ENCODE measurements at regions not wholly inside any gene's neighbourhood (a gene's known extent, or its start where the extent isn't known, plus 50 kb on each side); places are given as distances from the start of the nearest gene placed in this dataset.
A peak's percentile ranks its signal among the peaks of the same experiment; 100 is the strongest.

DNA sequence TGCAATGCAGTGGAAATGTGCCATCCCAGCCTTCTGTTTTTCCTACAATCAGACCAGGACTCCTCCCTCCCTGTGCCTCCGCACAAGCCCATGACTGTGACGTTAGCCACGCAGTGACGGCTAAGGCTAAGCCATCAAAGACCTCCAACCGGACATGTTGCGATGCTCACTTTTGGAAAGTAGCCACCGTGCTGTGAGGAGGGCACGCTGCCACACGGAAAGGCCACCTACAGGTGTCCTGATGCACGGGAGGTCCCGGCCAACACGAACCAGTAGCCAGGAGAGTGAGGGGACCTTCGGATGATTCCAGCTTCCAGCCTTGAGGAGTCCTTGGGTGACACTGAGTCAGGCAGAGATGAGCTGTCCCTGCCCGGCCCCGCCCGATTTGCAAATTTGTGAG lies 53.9 kb downstream of the FOXL1 start:
- no peak overlapping the region; a peak in 1 of 6 replicates for H3K27ac ChIP-seq
- H3K9me3 ChIP-seq = no peaks in the 10 kb centered on the region
- DNase-seq (ENCODE audit: low read depth in 1 of 2, low spot score in 1 of 2) = no peak
- peaks cover 11% of the 10 kb centered on the region; the same call in 1 of the 3 replicates for H3K4me1 ChIP-seq
- no peak overlapping the region for H3K4me2 ChIP-seq
- CTCF ChIA-PET = no interaction called here
- no peak for FAIRE-seq
- WGBS (ENCODE audit: missing lambda C conversion rate) = 88% methylated on average over 12 of the region's 16 CpGs
- POLR2A ChIA-PET = no interaction called here
- ATAC-seq = no peak
- TF ChIP-seq CBX2 (IDR thresholded peaks at IDR 0.05; ENCODE audit: borderline replicate concordance, low read depth) (no peak), EP300 (IDR thresholded peaks at IDR 0.05) (no peak), GATA3 (IDR thresholded peaks at IDR 0.05; ENCODE audit: borderline replicate concordance) (no peak), HOXB13 (CRISPR knock-in tag; IDR thresholded peaks at IDR 0.05; ENCODE audit: low read depth) (no peak), RARB (CRISPR knock-in tag; IDR thresholded peaks at IDR 0.05) (no peak), MAZ (IDR thresholded peaks at IDR 0.05; ENCODE audit: borderline replicate concordance, low read depth, low read length) (no peak), MYC (IDR thresholded peaks at IDR 0.05; ENCODE audit: borderline replicate concordance, low read length) (no peak), NFE2L2 (conservative IDR thresholded peaks at IDR 0.05; ENCODE audit: low read length) (no peak), RCOR1 (IDR thresholded peaks at IDR 0.05; ENCODE audit: low read depth, low read length) (no peak), RAD21 (conservative IDR thresholded peaks at IDR 0.05 in 1 of 2, IDR thresholded peaks at IDR 0.05 in 1 of 2) (no peak)
- TF ChIP-seq, protein P1, sequence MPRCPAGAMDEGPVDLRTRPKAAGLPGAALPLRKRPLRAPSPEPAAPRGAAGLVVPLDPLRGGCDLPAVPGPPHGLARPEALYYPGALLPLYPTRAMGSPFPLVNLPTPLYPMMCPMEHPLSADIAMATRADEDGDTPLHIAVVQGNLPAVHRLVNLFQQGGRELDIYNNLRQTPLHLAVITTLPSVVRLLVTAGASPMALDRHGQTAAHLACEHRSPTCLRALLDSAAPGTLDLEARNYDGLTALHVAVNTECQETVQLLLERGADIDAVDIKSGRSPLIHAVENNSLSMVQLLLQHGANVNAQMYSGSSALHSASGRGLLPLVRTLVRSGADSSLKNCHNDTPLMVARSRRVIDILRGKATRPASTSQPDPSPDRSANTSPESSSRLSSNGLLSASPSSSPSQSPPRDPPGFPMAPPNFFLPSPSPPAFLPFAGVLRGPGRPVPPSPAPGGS (IDR thresholded peaks at IDR 0.05) = no peak
- TF ChIP-seq, protein P2, sequence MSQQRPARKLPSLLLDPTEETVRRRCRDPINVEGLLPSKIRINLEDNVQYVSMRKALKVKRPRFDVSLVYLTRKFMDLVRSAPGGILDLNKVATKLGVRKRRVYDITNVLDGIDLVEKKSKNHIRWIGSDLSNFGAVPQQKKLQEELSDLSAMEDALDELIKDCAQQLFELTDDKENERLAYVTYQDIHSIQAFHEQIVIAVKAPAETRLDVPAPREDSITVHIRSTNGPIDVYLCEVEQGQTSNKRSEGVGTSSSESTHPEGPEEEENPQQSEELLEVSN (IDR thresholded peaks at IDR 0.05; ENCODE audit: borderline replicate concordance, low read depth) = no peak
- no peak overlapping the region for H3K4me3 ChIP-seq

DNA sequence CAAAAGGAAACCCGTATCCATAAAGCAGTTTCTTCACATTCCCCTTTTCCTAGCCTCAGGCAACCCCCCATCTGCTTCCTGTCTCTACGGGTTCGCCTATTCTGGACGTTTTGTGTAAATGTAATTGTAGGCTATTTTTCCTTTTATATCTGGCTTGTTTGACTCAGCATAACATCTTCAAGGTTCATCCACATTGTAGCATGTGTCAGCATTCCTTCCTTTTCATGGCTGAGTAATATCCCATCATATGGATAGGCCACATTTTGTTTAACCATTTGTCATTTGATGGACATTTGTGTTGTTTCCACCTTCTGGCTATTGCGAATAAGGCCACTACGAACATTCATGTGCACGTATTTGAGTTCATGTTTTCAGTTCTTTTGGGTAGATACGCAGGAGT lies 54.6 kb downstream of the FOXL1 start:
- CTCF ChIA-PET = no interaction called here
- Histone ChIP-seq H3K4me3 (no peak overlapping the region), H3K27ac (no peak overlapping the region), H3K9me3 (no peaks in the 10 kb centered on the region), H3K4me2 (no peak overlapping the region), H3K4me1 (peaks cover 11% of the 10 kb centered on the region; the same call in 1 of the 3 replicates)
- DNase-seq (ENCODE audit: low read depth in 1 of 2, low spot score in 1 of 2) = no peak
- no peak for FAIRE-seq
- peak; percentile 31 for TF ChIP-seq MAFK (IDR thresholded peaks at IDR 0.05; ENCODE audit: partially characterized antibody)
- TF ChIP-seq RCOR1 (IDR thresholded peaks at IDR 0.05; ENCODE audit: low read depth, low read length) = no peak
- ATAC-seq = no peak
- 86% methylated on average over 8 of the region's 8 CpGs for WGBS (ENCODE audit: missing lambda C conversion rate)
- POLR2A ChIA-PET = no interaction called here

DNA sequence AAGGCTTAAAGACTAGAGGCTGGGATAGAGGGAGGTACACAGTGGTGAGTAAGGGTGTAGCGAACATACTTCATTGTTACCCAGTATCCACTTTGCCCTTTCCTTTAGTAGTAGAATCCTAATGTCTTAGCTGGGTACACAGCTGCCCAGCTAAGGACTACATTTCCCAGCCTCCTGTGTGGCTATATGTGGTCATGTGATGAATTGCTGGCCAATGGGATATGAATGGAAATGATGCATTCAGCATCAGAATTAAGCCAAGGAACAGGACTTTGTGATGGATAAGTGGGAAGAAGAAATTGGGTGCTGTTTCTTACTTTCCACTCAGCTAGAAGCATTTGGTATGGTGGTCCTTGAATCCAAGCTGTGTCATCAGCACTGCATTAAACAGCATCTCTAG lies 55.9 kb downstream of the FOXL1 start:
- ChIA-PET CTCF (interaction anchor here (1.2 kb wide), 1 partner anchor 70 kb away, joined by 5 read pairs; no protein-coding TSS in a partner anchor), POLR2A (no interaction called here)
- H3K4me1 ChIP-seq = peaks cover 11% of the 10 kb centered on the region; the same call in 1 of the 3 replicates
- no peak for TF ChIP-seq HDAC2 (IDR thresholded peaks at IDR 0.05)
- TF ChIP-seq, protein P3, sequence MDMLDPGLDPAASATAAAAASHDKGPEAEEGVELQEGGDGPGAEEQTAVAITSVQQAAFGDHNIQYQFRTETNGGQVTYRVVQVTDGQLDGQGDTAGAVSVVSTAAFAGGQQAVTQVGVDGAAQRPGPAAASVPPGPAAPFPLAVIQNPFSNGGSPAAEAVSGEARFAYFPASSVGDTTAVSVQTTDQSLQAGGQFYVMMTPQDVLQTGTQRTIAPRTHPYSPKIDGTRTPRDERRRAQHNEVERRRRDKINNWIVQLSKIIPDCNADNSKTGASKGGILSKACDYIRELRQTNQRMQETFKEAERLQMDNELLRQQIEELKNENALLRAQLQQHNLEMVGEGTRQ (IDR thresholded peaks at IDR 0.05) = peak; percentile 74
- ATAC-seq = peak in 1 of 2 experiments; percentile 78; a peak in 3 of 6 replicates
- FAIRE-seq = no peak
- H3K4me2 ChIP-seq = no peak overlapping the region
- WGBS (ENCODE audit: missing lambda C conversion rate) = 95% methylated on average over 1 of the region's 1 CpG
- H3K9me3 ChIP-seq = no peaks in the 10 kb centered on the region
- H3K4me3 ChIP-seq = no peak overlapping the region
- H3K27ac ChIP-seq = no peak overlapping the region
- peak in 1 of 2 experiments; percentile 27 for DNase-seq (ENCODE audit: low read depth in 1 of 2, low spot score in 1 of 2)

DNA sequence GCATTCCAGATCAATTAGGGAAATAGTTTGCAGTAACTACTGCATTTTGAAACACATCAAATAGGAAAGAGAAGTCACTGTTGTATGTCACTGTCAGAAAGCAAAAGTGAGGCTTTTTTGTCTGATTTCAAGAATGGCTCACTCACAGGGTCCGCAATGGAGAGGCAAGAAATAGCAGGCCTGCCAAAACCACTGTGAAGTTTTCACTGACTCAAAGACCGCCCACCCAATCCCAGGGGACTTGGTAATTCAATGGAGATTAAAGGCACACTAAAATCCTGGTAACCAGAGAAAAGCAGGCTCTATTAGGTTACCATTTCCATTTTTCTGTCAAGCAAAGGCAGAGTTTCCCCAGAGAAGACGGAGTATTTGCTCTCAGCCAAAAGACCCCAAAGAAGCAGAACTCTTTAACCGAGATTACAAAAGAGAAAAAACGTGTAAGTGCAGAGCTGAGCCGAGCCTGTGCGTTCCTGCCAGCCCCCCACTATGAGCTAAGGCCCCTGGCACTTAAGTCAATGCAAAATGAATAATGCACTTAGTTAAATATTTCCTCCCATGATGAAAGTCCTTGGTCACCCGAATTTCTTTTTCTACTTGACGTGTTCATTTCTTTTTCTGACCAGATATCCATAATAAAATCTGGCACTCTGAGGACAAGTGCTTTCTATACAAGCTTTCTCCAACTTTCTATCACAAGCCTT lies 57.0 kb downstream of the FOXL1 start:
- ChIA-PET CTCF (interaction anchor here (1.3 to 3.4 kb wide), 2 partner anchors 33 to 71 kb away, joined by 3 to 11 read pairs; no protein-coding TSS in a partner anchor), POLR2A (no interaction called here)
- Histone ChIP-seq H3K27ac (no peak overlapping the region), H3K4me1 (peaks cover 11% of the 10 kb centered on the region; the same call in 1 of the 3 replicates), H3K4me2 (no peak overlapping the region), H3K4me3 (no peak overlapping the region), H3K9me3 (no peaks in the 10 kb centered on the region)
- ATAC-seq = no peak
- FAIRE-seq = no peak
- 62% methylated on average over 9 of the region's 9 CpGs for WGBS (ENCODE audit: missing lambda C conversion rate)
- TF ChIP-seq HEYL (CRISPR knock-in tag; IDR thresholded peaks at IDR 0.05) (no peak), HOXB13 (CRISPR knock-in tag; IDR thresholded peaks at IDR 0.05; ENCODE audit: low read depth) (no peak), TP53 (CRISPR knock-in tag; IDR thresholded peaks at IDR 0.05) (no peak), JUN (IDR thresholded peaks at IDR 0.05) (no peak)
- TF ChIP-seq, protein P4, sequence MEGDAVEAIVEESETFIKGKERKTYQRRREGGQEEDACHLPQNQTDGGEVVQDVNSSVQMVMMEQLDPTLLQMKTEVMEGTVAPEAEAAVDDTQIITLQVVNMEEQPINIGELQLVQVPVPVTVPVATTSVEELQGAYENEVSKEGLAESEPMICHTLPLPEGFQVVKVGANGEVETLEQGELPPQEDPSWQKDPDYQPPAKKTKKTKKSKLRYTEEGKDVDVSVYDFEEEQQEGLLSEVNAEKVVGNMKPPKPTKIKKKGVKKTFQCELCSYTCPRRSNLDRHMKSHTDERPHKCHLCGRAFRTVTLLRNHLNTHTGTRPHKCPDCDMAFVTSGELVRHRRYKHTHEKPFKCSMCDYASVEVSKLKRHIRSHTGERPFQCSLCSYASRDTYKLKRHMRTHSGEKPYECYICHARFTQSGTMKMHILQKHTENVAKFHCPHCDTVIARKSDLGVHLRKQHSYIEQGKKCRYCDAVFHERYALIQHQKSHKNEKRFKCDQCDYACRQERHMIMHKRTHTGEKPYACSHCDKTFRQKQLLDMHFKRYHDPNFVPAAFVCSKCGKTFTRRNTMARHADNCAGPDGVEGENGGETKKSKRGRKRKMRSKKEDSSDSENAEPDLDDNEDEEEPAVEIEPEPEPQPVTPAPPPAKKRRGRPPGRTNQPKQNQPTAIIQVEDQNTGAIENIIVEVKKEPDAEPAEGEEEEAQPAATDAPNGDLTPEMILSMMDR (IDR thresholded peaks at IDR 0.05) = no peak
- DNase-seq (ENCODE audit: low read depth in 1 of 2, low spot score in 1 of 2) = no peak

All from A549 (cell line).